DND-41 (cell line): ENCODE measurements at regions not wholly inside any gene's neighbourhood (a gene's known extent, or its start where the extent isn't known, plus 50 kb on each side); places are given as distances from the start of the nearest gene placed in this dataset.

Experiments
- CTCF ChIP-seq: IDR thresholded peaks from 2 replicates; pipeline ENCODE4 v1.5.1; 2012; ENCODE audit warnings: borderline replicate concordance, low read length, moderate library complexity, mild to moderate bottlenecking; ENCODE audit not compliant: poor library complexity, severe bottlenecking; ENCODE audit errors: extremely low read depth
- EZH2 ChIP-seq: IDR thresholded peaks from 3 replicates; pipeline ENCODE4 v1.6.1; 2012; ENCODE audit warnings: borderline replicate concordance, low read depth, mild to moderate bottlenecking, moderate library complexity, low read length, inconsistent platforms; ENCODE audit not compliant: severe bottlenecking

GRCh38 chr6:49305010-49305409 is 158.0 kb downstream of the MMUT start:
- no peak for TF ChIP-seq CTCF
- no peak for TF ChIP-seq EZH2
